ENCODE measurements at regions not wholly inside any gene's neighbourhood (a gene's known extent, or its start where the extent isn't known, plus 50 kb on each side); places are given as distances from the start of the nearest gene placed in this dataset.

DNA sequence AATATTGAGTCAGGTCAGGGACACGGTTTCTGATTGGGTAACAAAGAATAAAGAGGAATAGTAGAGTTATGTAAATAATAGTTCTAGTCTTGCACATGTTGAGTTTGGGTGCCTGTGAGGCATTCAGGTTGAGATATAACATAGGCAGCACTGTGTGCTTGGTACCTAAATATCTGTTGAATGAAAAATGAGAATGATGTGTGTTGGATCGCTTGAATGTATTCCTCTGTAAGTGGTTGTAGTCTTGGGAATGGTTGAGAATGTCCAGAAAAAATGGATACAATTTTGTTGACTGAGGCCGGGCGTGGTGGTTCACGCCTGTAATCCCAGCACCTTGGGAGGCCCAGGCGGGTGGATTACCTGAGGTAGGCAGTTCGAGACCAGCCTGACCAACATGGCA is 116.3 kb upstream of the HNRNPU start:
- H3K27me3 Mint-ChIP-seq (ENCODE audit: low read depth), result no peaks in the 10 kb centered on the region
- H3K9me3 Mint-ChIP-seq, result no peaks in the 10 kb centered on the region
- no peaks in the 10 kb centered on the region for H3K4me1 Mint-ChIP-seq
- no peak overlapping the region for H3K4me3 Mint-ChIP-seq
- no peaks in the 10 kb centered on the region for H3K36me3 Mint-ChIP-seq
- H3K27ac Mint-ChIP-seq, result no peak overlapping the region
- TF ChIP-seq, protein P1, sequence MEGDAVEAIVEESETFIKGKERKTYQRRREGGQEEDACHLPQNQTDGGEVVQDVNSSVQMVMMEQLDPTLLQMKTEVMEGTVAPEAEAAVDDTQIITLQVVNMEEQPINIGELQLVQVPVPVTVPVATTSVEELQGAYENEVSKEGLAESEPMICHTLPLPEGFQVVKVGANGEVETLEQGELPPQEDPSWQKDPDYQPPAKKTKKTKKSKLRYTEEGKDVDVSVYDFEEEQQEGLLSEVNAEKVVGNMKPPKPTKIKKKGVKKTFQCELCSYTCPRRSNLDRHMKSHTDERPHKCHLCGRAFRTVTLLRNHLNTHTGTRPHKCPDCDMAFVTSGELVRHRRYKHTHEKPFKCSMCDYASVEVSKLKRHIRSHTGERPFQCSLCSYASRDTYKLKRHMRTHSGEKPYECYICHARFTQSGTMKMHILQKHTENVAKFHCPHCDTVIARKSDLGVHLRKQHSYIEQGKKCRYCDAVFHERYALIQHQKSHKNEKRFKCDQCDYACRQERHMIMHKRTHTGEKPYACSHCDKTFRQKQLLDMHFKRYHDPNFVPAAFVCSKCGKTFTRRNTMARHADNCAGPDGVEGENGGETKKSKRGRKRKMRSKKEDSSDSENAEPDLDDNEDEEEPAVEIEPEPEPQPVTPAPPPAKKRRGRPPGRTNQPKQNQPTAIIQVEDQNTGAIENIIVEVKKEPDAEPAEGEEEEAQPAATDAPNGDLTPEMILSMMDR (IDR thresholded peaks at IDR 0.05; ENCODE audit: unreplicated experiment), result no peak
- no peak for DNase-seq (ENCODE audit: low spot score in 2 of 2, unreplicated experiment in 2 of 2)

DNA sequence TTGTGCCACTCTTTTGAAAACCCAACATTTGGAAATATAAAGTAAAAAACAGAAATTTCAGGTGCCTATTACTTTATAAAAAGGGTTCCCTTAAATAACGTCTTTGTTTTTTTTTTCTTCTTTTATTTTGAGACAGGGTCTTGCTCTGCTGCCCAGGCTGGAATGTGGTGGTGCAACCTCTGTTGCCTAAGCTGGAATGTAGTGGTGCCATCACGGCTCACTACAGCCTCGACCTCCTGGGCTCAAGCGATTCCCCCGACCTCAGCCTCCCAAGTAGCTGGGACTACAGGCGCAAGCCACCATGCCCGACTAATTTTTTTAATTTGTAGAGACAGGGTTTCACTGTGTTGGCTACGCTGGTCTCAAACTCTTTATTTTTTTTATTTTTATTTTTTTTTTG is 110.2 kb upstream of the HNRNPU start:
- H3K4me3 Mint-ChIP-seq, result no peak overlapping the region
- no peaks in the 10 kb centered on the region for H3K9me3 Mint-ChIP-seq
- DNase-seq (ENCODE audit: low spot score in 2 of 2, unreplicated experiment in 2 of 2), result no peak
- H3K36me3 Mint-ChIP-seq, result peaks cover 1% of the 10 kb centered on the region
- peaks cover 18% of the 10 kb centered on the region for H3K4me1 Mint-ChIP-seq
- H3K27me3 Mint-ChIP-seq (ENCODE audit: low read depth), result no peaks in the 10 kb centered on the region
- H3K27ac Mint-ChIP-seq, result no peak overlapping the region
- TF ChIP-seq, protein P1 (IDR thresholded peaks at IDR 0.05; ENCODE audit: unreplicated experiment), result no peak

DNA sequence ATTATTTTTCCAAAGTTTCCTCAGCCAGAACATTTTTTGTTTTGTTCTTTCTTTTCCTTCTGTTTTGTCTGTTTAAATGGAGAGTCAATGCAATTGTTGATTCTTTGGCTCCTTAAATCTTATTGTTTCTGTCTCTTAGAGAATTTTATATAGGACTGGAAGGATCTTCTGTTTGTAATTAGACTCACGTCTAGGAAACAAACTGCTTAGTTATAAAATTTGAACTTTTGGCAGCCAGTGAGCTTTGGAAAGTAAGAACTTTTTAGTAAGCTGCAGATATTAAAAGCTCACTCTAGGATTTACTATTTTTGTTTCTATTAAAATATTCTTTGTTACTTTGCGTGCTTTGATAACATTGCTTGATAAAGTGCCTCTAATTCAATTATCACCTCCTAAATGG is 109.8 kb upstream of the HNRNPU start:
- Mint-ChIP-seq H3K9me3 (no peaks in the 10 kb centered on the region), H3K27ac (peak overlapping the region; percentile 77), H3K4me1 (peaks cover 23% of the 10 kb centered on the region)

DNA sequence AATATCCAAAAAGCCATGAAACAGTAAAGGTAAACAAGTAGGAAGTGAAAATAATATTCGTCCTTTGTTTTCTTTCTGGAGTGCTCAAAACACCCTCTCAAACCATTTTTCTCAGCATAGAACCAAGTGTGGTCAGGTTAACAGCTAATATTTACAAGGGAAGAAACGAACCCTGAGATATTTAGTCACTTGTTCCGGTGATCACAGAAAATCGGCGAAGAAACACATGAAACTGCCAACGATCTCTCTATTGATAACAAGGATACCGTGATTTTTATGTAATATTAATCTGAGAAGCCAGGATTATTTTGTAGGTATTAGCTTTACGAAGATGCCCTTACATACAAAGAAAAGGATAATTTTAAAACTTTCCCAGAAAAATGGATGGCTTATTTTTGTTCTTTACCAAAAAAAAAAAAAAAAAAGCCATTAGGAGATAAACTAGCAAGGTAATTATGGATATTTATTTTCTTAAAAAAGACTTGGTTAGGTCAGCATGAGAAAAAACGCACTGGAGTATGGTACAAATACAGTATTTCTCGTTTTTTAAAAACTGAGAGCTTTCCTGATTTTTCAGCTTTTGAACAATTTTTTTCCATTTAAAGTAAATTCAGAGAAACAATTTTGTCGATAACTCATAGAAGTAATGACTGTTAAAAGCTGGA is 107.3 kb upstream of the HNRNPU start:
- peaks cover 1% of the 10 kb centered on the region for H3K36me3 Mint-ChIP-seq
- TF ChIP-seq, protein P1 (IDR thresholded peaks at IDR 0.05; ENCODE audit: unreplicated experiment), result no peak
- peak overlapping the region; percentile 100 for H3K27ac Mint-ChIP-seq
- H3K4me1 Mint-ChIP-seq, result peaks cover 33% of the 10 kb centered on the region
- peak overlapping the region; percentile 89 for H3K4me3 Mint-ChIP-seq
- DNase-seq (ENCODE audit: low spot score in 2 of 2, unreplicated experiment in 2 of 2), result no peak
- H3K27me3 Mint-ChIP-seq (ENCODE audit: low read depth), result no peaks in the 10 kb centered on the region
- H3K9me3 Mint-ChIP-seq, result no peaks in the 10 kb centered on the region

More for the DNA sequence above, 109.8 kb upstream of the HNRNPU start:
- Mint-ChIP-seq H3K27me3 (ENCODE audit: low read depth) (no peaks in the 10 kb centered on the region), H3K36me3 (peaks cover 1% of the 10 kb centered on the region), H3K4me3 (no peak overlapping the region)
- TF ChIP-seq, protein P1 (IDR thresholded peaks at IDR 0.05; ENCODE audit: unreplicated experiment), result no peak
- no peak for DNase-seq (ENCODE audit: low spot score in 2 of 2, unreplicated experiment in 2 of 2)

DNA sequence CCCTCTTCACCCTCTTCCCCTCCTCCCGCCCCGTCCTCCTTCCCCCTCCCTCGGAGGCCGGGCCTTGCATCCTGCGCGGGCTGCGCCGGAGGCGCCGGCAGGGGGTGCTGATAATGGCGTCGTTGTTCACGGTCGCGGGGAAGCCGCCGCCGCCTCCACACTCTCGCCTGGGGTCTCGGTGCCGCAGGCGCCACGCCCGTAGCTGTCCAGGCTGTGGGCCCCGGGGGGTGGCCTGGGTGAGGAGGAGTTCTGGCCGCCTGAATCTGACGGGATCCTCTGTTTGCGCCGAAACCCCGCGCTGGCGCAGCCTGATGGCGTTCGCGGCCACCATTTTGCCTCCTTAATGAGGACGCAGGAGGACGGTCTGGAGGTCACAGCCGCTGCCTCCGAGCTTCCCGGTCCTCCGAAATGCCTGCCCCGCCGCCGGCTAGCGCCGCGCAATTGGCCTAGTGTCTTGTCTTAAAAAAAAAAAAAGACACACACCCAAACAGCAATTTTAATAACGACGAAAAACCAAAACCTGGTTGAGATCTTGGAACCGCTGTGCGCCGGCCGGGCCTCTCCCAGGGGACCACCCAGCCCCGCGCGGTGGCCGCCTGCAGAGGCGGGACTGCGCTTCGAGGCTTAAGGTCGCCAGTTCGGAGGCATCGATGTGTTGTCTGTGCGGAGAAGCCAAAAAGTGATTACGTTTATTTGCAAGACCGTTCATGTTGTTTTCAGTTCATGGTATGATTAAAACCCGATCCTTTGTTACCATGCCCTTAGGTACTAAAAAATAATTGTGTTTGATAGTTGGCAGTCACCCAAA is 106.6 kb upstream of the HNRNPU start:
- Mint-ChIP-seq H3K27ac (peak overlapping the region; percentile 100), H3K4me1 (peaks cover 33% of the 10 kb centered on the region), H3K9me3 (no peaks in the 10 kb centered on the region), H3K36me3 (peaks cover 1% of the 10 kb centered on the region), H3K4me3 (peak overlapping the region; percentile 89), H3K27me3 (ENCODE audit: low read depth) (no peaks in the 10 kb centered on the region)
- TF ChIP-seq, protein P1 (IDR thresholded peaks at IDR 0.05; ENCODE audit: unreplicated experiment), result peak; percentile 44
- DNase-seq (ENCODE audit: low spot score in 2 of 2, unreplicated experiment in 2 of 2), result peak; percentile 88 to 95

Measured in mesothelial cell of epicardium (in vitro differentiated cells).